ENCODE measurements at regions not wholly inside any gene's neighbourhood (a gene's known extent, or its start where the extent isn't known, plus 50 kb on each side); places are given as distances from the start of the nearest gene placed in this dataset.

GRCh38 chr6:2375443-2375842 is 130.0 kb upstream of the GMDS start:
- no peaks in the 10 kb centered on the region for H3K27me3 ChIP-seq (replicated peaks; ENCODE audit: control insufficient read depth, insufficient read depth, low read length, poor library complexity, severe bottlenecking)
- H3K4me1 ChIP-seq (ENCODE audit: control insufficient read depth, insufficient read depth, low read length, poor library complexity, severe bottlenecking): no peaks in the 10 kb centered on the region
- H3K4me3 ChIP-seq (ENCODE audit: insufficient read depth, low read depth, low read length, poor library complexity, severe bottlenecking): no peak overlapping the region
- no peak for DNase-seq
- no peaks in the 10 kb centered on the region for H3K36me3 ChIP-seq (ENCODE audit: control insufficient read depth, insufficient read depth, low read length)
- no peaks in the 10 kb centered on the region for H3K9me3 ChIP-seq (ENCODE audit: control insufficient read depth, low read length)
- H3K27ac ChIP-seq (ENCODE audit: insufficient read depth, low read length, poor library complexity, severe bottlenecking): no peak overlapping the region

GRCh38 chr6:2369606-2370005 is 124.2 kb upstream of the GMDS start:
- Histone ChIP-seq H3K27me3 (replicated peaks; ENCODE audit: control insufficient read depth, insufficient read depth, low read length, poor library complexity, severe bottlenecking) (no peaks in the 10 kb centered on the region), H3K27ac (ENCODE audit: insufficient read depth, low read length, poor library complexity, severe bottlenecking) (no peak overlapping the region), H3K4me1 (ENCODE audit: control insufficient read depth, insufficient read depth, low read length, poor library complexity, severe bottlenecking) (no peaks in the 10 kb centered on the region), H3K4me3 (ENCODE audit: insufficient read depth, low read depth, low read length, poor library complexity, severe bottlenecking) (no peak overlapping the region), H3K9me3 (ENCODE audit: control insufficient read depth, low read length) (no peaks in the 10 kb centered on the region), H3K36me3 (ENCODE audit: control insufficient read depth, insufficient read depth, low read length) (no peaks in the 10 kb centered on the region)
- DNase-seq: no peak

- no peaks in the 10 kb centered on the region for H3K4me1 ChIP-seq (ENCODE audit: control insufficient read depth, insufficient read depth, low read length, poor library complexity, severe bottlenecking)
- no peaks in the 10 kb centered on the region for H3K9me3 ChIP-seq (ENCODE audit: control insufficient read depth, low read length)
- no peaks in the 10 kb centered on the region for H3K27me3 ChIP-seq (replicated peaks; ENCODE audit: control insufficient read depth, insufficient read depth, low read length, poor library complexity, severe bottlenecking)
- no peak overlapping the region for H3K27ac ChIP-seq (ENCODE audit: insufficient read depth, low read length, poor library complexity, severe bottlenecking)
- DNase-seq: no peak
- H3K36me3 ChIP-seq (ENCODE audit: control insufficient read depth, insufficient read depth, low read length): no peaks in the 10 kb centered on the region
- no peak overlapping the region for H3K4me3 ChIP-seq (ENCODE audit: insufficient read depth, low read depth, low read length, poor library complexity, severe bottlenecking)
Measured at GRCh38 chr6:2363211-2363610, 117.8 kb upstream of the GMDS start.

- Histone ChIP-seq H3K27ac (ENCODE audit: insufficient read depth, low read length, poor library complexity, severe bottlenecking) (no peak overlapping the region), H3K4me3 (ENCODE audit: insufficient read depth, low read depth, low read length, poor library complexity, severe bottlenecking) (no peak overlapping the region), H3K27me3 (replicated peaks; ENCODE audit: control insufficient read depth, insufficient read depth, low read length, poor library complexity, severe bottlenecking) (no peaks in the 10 kb centered on the region), H3K36me3 (ENCODE audit: control insufficient read depth, insufficient read depth, low read length) (no peaks in the 10 kb centered on the region), H3K4me1 (ENCODE audit: control insufficient read depth, insufficient read depth, low read length, poor library complexity, severe bottlenecking) (no peaks in the 10 kb centered on the region), H3K9me3 (ENCODE audit: control insufficient read depth, low read length) (no peaks in the 10 kb centered on the region)
- DNase-seq: no peak
Measured at GRCh38 chr6:2361195-2361594, 115.8 kb upstream of the GMDS start.

GRCh38 chr6:2360716-2361115 is 115.3 kb upstream of the GMDS start:
- no peaks in the 10 kb centered on the region for H3K36me3 ChIP-seq (ENCODE audit: control insufficient read depth, insufficient read depth, low read length)
- no peaks in the 10 kb centered on the region for H3K4me1 ChIP-seq (ENCODE audit: control insufficient read depth, insufficient read depth, low read length, poor library complexity, severe bottlenecking)
- DNase-seq: no peak
- no peak overlapping the region for H3K4me3 ChIP-seq (ENCODE audit: insufficient read depth, low read depth, low read length, poor library complexity, severe bottlenecking)
- H3K27me3 ChIP-seq (replicated peaks; ENCODE audit: control insufficient read depth, insufficient read depth, low read length, poor library complexity, severe bottlenecking): no peaks in the 10 kb centered on the region
- H3K27ac ChIP-seq (ENCODE audit: insufficient read depth, low read length, poor library complexity, severe bottlenecking): no peak overlapping the region
- H3K9me3 ChIP-seq (ENCODE audit: control insufficient read depth, low read length): no peaks in the 10 kb centered on the region

- no peak for DNase-seq
Measured at GRCh38 chr6:2360126-2360525, 114.7 kb upstream of the GMDS start.

GRCh38 chr6:2355150-2355549 is 109.7 kb upstream of the GMDS start:
- no peaks in the 10 kb centered on the region for H3K27me3 ChIP-seq (replicated peaks; ENCODE audit: control insufficient read depth, insufficient read depth, low read length, poor library complexity, severe bottlenecking)

More at GRCh38 chr6:2360126-2360525, 114.7 kb upstream of the GMDS start:
- Histone ChIP-seq H3K27ac (ENCODE audit: insufficient read depth, low read length, poor library complexity, severe bottlenecking) (no peak overlapping the region), H3K4me3 (ENCODE audit: insufficient read depth, low read depth, low read length, poor library complexity, severe bottlenecking) (no peak overlapping the region), H3K4me1 (ENCODE audit: control insufficient read depth, insufficient read depth, low read length, poor library complexity, severe bottlenecking) (no peaks in the 10 kb centered on the region), H3K36me3 (ENCODE audit: control insufficient read depth, insufficient read depth, low read length) (no peaks in the 10 kb centered on the region), H3K9me3 (ENCODE audit: control insufficient read depth, low read length) (no peaks in the 10 kb centered on the region), H3K27me3 (replicated peaks; ENCODE audit: control insufficient read depth, insufficient read depth, low read length, poor library complexity, severe bottlenecking) (no peaks in the 10 kb centered on the region)

GRCh38 chr6:2354138-2354491 is 108.7 kb upstream of the GMDS start:
- DNase-seq: no peak
- no peaks in the 10 kb centered on the region for H3K9me3 ChIP-seq (ENCODE audit: control insufficient read depth, low read length)
- no peaks in the 10 kb centered on the region for H3K36me3 ChIP-seq (ENCODE audit: control insufficient read depth, insufficient read depth, low read length)
- no peak overlapping the region for H3K4me3 ChIP-seq (ENCODE audit: insufficient read depth, low read depth, low read length, poor library complexity, severe bottlenecking)
- H3K4me1 ChIP-seq (ENCODE audit: control insufficient read depth, insufficient read depth, low read length, poor library complexity, severe bottlenecking): no peaks in the 10 kb centered on the region
- no peaks in the 10 kb centered on the region for H3K27me3 ChIP-seq (replicated peaks; ENCODE audit: control insufficient read depth, insufficient read depth, low read length, poor library complexity, severe bottlenecking)
- no peak overlapping the region for H3K27ac ChIP-seq (ENCODE audit: insufficient read depth, low read length, poor library complexity, severe bottlenecking)

More at GRCh38 chr6:2355150-2355549, 109.7 kb upstream of the GMDS start:
- no peaks in the 10 kb centered on the region for H3K9me3 ChIP-seq (ENCODE audit: control insufficient read depth, low read length)
- no peak overlapping the region for H3K4me3 ChIP-seq (ENCODE audit: insufficient read depth, low read depth, low read length, poor library complexity, severe bottlenecking)
- DNase-seq: no peak
- H3K4me1 ChIP-seq (ENCODE audit: control insufficient read depth, insufficient read depth, low read length, poor library complexity, severe bottlenecking): no peaks in the 10 kb centered on the region
- no peaks in the 10 kb centered on the region for H3K36me3 ChIP-seq (ENCODE audit: control insufficient read depth, insufficient read depth, low read length)
- no peak overlapping the region for H3K27ac ChIP-seq (ENCODE audit: insufficient read depth, low read length, poor library complexity, severe bottlenecking)

- no peak overlapping the region for H3K27ac ChIP-seq (ENCODE audit: insufficient read depth, low read length, poor library complexity, severe bottlenecking)
- no peaks in the 10 kb centered on the region for H3K27me3 ChIP-seq (replicated peaks; ENCODE audit: control insufficient read depth, insufficient read depth, low read length, poor library complexity, severe bottlenecking)
- no peaks in the 10 kb centered on the region for H3K4me1 ChIP-seq (ENCODE audit: control insufficient read depth, insufficient read depth, low read length, poor library complexity, severe bottlenecking)
- H3K36me3 ChIP-seq (ENCODE audit: control insufficient read depth, insufficient read depth, low read length): no peaks in the 10 kb centered on the region
- DNase-seq: peak in 1 of 3 donors; percentile 12
- H3K9me3 ChIP-seq (ENCODE audit: control insufficient read depth, low read length): no peaks in the 10 kb centered on the region
- H3K4me3 ChIP-seq (ENCODE audit: insufficient read depth, low read depth, low read length, poor library complexity, severe bottlenecking): no peak overlapping the region
Measured at GRCh38 chr6:2353412-2354137, 108.2 kb upstream of the GMDS start.

GRCh38 chr6:2351807-2352431 is 106.5 kb upstream of the GMDS start:
- H3K36me3 ChIP-seq (ENCODE audit: control insufficient read depth, insufficient read depth, low read length): no peaks in the 10 kb centered on the region
- H3K27me3 ChIP-seq (replicated peaks; ENCODE audit: control insufficient read depth, insufficient read depth, low read length, poor library complexity, severe bottlenecking): no peaks in the 10 kb centered on the region
- DNase-seq: no peak
- H3K4me1 ChIP-seq (ENCODE audit: control insufficient read depth, insufficient read depth, low read length, poor library complexity, severe bottlenecking): no peaks in the 10 kb centered on the region
- no peaks in the 10 kb centered on the region for H3K9me3 ChIP-seq (ENCODE audit: control insufficient read depth, low read length)
- H3K27ac ChIP-seq (ENCODE audit: insufficient read depth, low read length, poor library complexity, severe bottlenecking): no peak overlapping the region
- no peak overlapping the region for H3K4me3 ChIP-seq (ENCODE audit: insufficient read depth, low read depth, low read length, poor library complexity, severe bottlenecking)

Measured in effector memory CD4-positive, alpha-beta T cell (primary cell).